GM12892 (cell line): ENCODE measurements at regions not wholly inside any gene's neighbourhood (a gene's known extent, or its start where the extent isn't known, plus 50 kb on each side); places are given as distances from the start of the nearest gene placed in this dataset.

ENCODE experiments used
- POLR2A ChIP-seq: IDR thresholded peaks from 2 replicates; pipeline ENCODE4 v1.6.1; 2011; ENCODE audit warnings: low read depth, low read length, control low read depth
- POLR2AphosphoS5 ChIP-seq: IDR thresholded peaks from 2 replicates; pipeline ENCODE4 v1.6.1; 2011; ENCODE audit warnings: low read depth, low read length, control low read depth
- TAF1 ChIP-seq: IDR thresholded peaks from 2 replicates; pipeline ENCODE4 v1.6.1; 2011; ENCODE audit warnings: low read depth, mild to moderate bottlenecking, control low read depth, low read length, borderline replicate concordance

DNA sequence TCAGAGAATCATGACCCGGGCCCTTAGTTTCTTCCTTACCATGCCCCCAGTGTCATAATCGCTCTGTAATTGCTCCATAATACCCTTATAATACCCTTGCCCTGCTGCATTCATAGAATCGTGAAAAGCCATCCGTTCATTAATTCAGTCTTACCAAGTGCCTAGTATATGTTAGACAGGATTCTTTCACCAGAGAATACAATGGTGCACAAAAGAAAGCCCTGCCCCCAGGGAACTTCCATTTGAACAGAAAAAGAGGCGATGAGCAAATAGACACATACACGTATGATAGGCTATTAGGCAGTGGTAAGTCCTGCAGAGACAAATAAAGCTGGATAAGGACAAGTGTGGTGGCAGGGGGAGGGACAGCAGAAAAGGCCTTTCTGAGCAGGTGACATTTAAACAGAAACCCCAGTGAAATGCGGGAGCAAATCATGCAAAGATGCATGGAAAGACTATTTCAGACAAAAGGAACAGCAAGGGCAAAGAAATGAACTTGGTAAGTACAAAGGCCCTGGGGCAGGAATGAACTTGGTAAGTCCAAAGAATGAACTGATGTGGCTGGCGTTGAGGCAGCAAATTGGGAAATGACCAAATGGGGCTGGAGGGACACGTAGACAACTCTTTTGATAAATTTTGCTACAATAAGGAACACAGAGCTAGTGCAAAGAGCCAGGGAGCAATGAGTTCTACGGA lies 74.6 kb upstream of the CREB3L1 start:
- TF ChIP-seq POLR2AphosphoS5 (no peak), POLR2A (no peak), TAF1 (no peak)
